GM18498 (cell line): ENCODE measurements at regions not wholly inside any gene's neighbourhood (a gene's known extent, or its start where the extent isn't known, plus 50 kb on each side); places are given as distances from the start of the nearest gene placed in this dataset.
"Not testable (repeated sequence)": the region's sequence is repeated elsewhere in the genome, so short reads cannot be mapped to it uniquely, and the experiment has no call there.

Experiments used
- ATAC-seq: cut with Tn5 transposase; IDR thresholded peaks from one replicate; pipeline ENCODE4 v1.9.1; 2021; ENCODE audit warnings: mild to moderate bottlenecking, moderate library complexity; ENCODE audit not compliant: unreplicated experiment

- ATAC-seq: peak; percentile 65
These were observed 98.8 kb upstream of the BASP1 start for GRCh38 chr5:17118631-17119030.

DNA sequence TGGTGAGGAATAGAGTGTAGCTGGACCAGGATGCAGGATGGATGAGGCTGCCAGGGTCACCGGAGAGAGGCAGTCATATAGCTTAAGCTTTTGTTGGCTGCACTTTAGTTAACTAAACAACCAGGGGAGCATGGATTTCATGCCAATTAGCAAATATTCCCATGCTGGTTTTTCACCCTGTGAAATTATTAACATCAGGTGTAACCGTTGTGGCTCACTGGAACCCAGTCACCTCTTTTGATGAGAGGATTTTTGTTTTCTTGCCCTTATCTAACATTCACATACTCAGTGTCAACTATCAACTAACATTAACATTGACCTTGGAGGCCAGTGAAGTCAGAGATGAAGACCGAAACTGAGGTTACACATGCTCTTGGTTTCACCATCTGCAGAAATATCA, 97.2 kb upstream of the BASP1 start:
- ATAC-seq: no peak

- ATAC-seq: no peak
These were observed 95.7 kb upstream of the BASP1 start for GRCh38 chr5:17121776-17122175.

DNA sequence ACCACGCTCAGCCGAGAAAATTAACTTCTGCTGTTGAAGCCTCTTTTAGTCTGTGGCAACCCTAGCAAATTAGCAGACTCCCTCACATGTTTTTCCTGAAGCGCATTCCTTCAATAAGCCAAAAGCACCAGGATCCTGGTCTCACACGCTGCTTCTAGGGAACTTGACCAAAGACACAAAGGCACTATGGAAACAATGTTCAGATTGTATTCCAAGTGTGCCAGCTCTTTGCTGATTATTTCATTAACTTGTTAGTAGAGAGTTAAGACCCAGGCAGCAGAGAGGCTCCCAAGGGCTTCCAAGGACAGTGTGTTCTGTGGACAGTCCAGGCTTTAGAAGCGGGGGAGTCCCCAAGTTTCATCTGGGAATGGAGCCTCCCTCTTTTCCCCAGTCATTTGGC, 94.4 kb upstream of the BASP1 start:
- ATAC-seq: no peak

GRCh38 chr5:17123773-17124172, 93.7 kb upstream of the BASP1 start:
- ATAC-seq: not testable (repeated sequence)

- no peak for ATAC-seq
These were observed 89.6 kb upstream of the BASP1 start for GRCh38 chr5:17127743-17128231.

DNA sequence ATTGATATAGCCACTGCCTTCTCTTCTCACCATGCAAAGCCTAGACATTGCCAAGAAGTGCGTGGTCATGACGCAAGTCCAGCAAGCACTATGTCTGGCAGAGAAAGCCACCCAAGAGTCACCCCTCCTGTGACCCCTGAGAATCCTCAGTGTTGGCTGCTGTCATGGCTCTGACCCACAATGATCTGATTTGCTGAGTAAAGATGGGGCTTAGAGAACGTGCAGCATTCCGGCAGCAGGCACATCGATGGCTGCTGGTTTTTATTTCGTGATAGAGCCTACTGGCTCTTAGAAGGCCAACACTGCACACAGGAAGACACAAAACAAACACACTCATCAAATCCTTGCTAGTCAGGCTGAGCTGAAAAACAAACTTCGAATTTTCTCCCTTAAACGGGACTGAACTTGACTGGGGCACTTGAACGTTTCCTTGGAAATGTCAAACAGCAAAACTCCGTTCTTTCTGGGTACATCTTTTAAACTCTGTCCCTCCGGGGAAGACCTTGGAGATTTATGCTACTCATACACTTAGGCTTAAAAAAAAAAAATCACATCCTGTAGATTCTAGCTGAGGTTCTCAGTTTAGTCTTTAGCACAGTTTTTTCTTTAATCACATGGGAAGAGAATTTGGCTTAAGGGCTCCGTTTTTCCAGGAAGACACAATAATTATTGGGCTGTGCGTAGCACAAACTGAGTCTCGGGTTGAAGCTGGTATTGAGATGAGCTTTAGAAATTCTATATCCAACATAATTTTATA, 88.2 kb upstream of the BASP1 start:
- no peak for ATAC-seq

- ATAC-seq: not testable (repeated sequence)
These were observed 87.1 kb upstream of the BASP1 start for GRCh38 chr5:17130302-17130701.

GRCh38 chr5:17132444-17133083, 84.9 kb upstream of the BASP1 start:
- no peak for ATAC-seq

DNA sequence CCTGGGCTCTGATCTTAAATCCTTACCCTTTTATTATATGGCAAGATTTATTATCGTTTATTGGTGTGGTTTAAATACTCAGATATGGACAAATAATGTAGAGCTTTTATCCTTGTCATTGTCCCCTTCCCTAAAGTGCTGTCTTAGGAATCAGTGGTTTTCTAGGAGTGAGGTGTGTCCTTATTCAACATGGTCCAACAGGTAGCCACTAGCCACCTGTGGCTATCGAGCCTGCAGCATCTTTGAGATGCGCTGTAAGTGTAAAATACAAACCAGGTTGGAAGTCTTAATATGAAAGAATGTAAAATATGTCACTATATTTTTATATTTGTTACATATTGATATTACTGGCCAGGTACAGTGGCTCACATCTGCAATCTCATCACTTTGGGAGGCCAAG, 82.4 kb upstream of the BASP1 start:
- no peak for ATAC-seq

GRCh38 chr5:17143335-17143734, 74.1 kb upstream of the BASP1 start:
- no peak for ATAC-seq

DNA sequence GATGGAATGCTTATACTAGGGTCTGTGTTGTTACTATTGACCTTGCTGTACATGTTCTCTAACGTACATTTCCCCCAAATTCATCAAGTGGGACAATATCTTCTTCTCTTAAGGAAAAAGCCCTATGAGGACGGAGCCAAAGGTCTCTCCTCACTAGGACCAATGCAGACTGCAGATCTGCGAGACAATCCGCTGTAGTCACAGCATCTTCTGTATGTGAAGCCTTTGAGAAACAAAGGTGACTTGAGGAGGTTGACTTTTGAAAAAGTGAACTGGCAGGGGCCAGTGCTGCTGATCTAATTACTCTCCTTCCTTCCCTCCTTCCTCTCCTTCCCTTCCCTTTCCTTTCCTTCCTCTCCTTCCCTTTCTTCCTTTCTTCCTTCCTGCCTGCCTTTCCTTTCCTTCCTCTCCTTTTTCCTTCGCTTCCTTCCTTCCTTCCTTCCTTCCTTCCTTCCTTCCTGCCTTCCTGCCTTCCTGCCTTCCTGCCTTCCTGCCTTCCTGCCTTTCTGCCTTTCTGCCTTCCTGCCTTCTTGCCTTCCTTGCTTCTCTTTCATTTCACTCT, 71.1 kb upstream of the BASP1 start:
- ATAC-seq: no peak

- no peak for ATAC-seq
These were observed 70.3 kb upstream of the BASP1 start for GRCh38 chr5:17147170-17147569.

- no peak for ATAC-seq
These were observed 69.8 kb upstream of the BASP1 start for GRCh38 chr5:17147617-17148016.

- no peak for ATAC-seq
These were observed 69.0 kb upstream of the BASP1 start for GRCh38 chr5:17148481-17148880.

DNA sequence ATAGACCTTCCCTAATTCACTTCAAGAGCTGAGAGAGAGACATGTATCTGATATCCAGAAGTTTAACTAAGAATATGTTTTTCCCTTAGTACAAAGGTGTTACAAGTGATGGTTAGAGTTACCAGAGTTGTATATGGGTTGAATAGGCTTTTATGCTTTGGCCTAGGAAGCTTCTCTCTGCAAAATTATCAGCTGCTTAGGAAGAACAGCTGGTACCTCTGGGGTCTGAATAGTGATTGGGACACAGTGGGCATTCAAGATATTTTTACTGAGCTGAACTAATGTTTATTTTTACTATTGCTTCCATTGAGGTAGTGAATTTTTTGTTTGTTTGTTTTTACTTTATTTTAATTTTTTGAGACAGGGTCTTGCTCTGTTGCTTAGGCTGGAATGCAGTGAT, 67.6 kb upstream of the BASP1 start:
- no peak for ATAC-seq

DNA sequence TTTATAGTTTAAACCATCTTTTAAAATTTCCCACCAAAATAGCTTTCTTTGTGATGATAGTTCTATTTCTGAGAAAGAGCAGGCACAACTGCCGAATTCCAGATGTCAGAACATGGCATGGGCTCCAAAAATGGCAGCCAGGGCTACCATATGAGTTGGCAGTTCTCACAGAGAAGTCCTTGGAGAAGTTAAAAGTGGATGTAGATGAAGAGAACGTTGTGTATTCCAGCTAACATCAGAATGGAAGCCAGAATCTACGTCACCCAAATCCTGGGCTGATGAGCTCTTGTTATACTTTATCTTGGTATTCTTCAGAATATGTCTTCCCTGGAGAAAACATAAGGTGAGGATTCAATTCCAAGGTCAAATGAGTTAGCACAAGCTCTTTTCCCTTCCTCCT, 66.9 kb upstream of the BASP1 start:
- ATAC-seq: no peak

- no peak for ATAC-seq
These were observed 65.7 kb upstream of the BASP1 start for GRCh38 chr5:17151686-17152085.

DNA sequence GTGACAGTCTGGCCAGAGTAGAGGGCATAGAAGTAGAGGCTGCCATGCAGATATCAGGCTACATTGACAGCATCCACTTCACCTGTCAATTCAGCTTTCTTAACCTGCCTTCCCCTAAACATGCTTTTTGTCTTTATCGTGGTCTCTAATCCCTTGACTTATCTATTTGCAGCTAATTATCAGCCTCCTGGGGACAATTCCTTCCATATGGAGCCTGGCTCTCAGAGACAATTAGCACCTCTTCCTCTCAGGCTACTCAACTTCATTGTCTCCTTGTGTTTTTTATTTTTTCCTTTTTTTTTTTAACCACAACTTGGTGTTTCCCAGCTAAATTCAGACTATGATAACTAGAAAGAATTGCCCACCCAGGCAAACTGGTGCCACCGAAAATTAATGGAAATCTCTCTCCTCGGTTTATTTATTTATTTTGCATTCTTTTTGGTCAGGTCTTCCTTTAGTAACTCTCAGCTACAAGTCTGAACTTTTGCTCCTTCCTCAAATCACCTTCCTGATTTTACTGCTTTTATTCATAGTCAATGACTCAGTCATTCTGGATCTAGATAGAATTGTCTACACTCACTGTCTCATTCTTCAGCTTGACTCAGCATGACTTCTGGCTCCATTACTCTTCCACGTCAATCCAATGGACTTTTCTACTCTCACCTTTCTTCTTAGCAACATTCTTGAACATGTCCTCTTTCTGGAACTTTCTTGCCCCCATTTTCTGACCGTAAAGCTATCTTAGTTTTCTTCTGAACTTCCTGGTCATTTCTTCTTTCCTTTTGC, 63.0 kb upstream of the BASP1 start:
- no peak for ATAC-seq

- no peak for ATAC-seq
These were observed 61.0 kb upstream of the BASP1 start for GRCh38 chr5:17156463-17156862.

- ATAC-seq: no peak
These were observed 60.1 kb upstream of the BASP1 start for GRCh38 chr5:17157294-17157693.
